Erythroblast (primary cell): ENCODE measurements at regions not wholly inside any gene's neighbourhood (a gene's known extent, or its start where the extent isn't known, plus 50 kb on each side); places are given as distances from the start of the nearest gene placed in this dataset.

ENCODE experiments used
- GATA1 ChIP-seq: IDR thresholded peaks from 2 replicates; pipeline ENCODE4 v1.6.1; 2011; ENCODE audit warnings: low read depth, mild to moderate bottlenecking, control low read depth, low read length, moderate library complexity
- POLR2A ChIP-seq: IDR thresholded peaks from 2 replicates; pipeline ENCODE4 v1.6.1; 2011; ENCODE audit warnings: mild to moderate bottlenecking, low read length

GRCh38 chr1:193952778-193953374, 766.5 kb upstream of the B3GALT2 start:
- no peak for TF ChIP-seq POLR2A
- TF ChIP-seq GATA1: no peak
